Midbrain (tissue), 1 donor: ENCODE measurements at regions not wholly inside any gene's neighbourhood (a gene's known extent, or its start where the extent isn't known, plus 50 kb on each side); places are given as distances from the start of the nearest gene placed in this dataset.

Source experiments
- DNase-seq: peaks from one replicate; lab custom pipeline; 2025; lab: John Stamatoyannopoulos, UW

GRCh38 chr10:117425974-117426566 lies 50.8 kb upstream of the PDZD8 start:
- no peak for DNase-seq

GRCh38 chr10:117424883-117425649 lies 49.8 kb upstream of the PDZD8 start:
- no peak for DNase-seq
